Limb (tissue), 2 donors: ENCODE measurements at regions not wholly inside any gene's neighbourhood (a gene's known extent, or its start where the extent isn't known, plus 50 kb on each side); places are given as distances from the start of the nearest gene placed in this dataset.
"Not testable (repeated sequence)": the region's sequence is repeated elsewhere in the genome, so short reads cannot be mapped to it uniquely, and the experiment has no call there.

ENCODE experiments used
- DNase-seq, 2 donors: peaks; one replicate each; pipeline ENCODE4 v3.0.0-alpha.2; 2016; ENCODE audit errors: extremely low spot score in 2 of 2

DNA sequence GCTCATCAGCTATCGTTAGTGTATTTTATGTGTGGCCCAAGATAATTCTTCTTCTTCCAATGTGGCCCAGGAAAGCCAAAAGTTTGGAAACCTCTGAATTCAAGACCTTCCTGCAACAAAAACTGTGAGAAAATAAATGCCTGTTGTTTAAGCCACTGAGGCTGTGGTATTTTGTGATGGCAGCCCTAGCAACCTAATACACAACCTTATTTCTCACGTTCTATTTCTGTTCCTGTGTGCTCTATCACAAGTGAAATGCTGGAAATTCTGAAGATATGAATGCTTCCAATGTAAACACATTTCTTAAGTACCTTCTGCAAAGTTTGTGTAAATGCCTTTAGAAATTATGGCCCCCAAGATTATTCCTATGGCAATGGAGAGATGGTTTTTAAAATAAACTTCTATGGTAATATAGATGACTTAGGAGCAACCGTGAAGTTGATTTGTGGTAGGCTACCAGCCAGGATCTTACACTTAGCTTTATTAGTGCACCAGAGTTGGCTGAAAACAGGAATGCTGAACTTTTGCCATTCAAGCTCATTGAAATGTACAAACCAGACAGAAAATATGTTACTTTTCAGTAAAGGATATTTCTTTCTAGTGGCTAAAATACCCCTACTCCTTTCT, 148.0 kb downstream of the USP46 start:
- no peak for DNase-seq

- DNase-seq: no peak
Observed at GRCh38 chr4:52511825-52512224, 147.3 kb downstream of the USP46 start.

DNA sequence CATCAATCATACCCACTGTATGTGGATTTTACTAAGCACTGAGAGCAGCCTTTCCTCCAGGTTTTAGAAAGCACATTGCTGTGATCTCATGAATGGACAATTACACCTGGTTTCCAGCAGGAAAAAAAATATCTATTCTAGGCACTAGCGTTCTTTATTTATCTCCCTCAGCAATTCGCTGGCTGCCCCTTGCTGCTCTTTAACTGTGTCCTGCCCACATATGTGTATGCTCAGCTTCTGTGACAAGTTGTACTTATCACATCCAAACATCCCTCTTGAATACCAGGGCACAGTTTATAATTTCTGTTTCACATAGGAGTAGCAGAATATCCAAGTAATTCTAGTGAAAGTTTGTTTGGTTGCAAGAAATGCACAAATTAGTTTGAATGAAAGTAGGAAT, 146.8 kb downstream of the USP46 start:
- no peak for DNase-seq

DNA sequence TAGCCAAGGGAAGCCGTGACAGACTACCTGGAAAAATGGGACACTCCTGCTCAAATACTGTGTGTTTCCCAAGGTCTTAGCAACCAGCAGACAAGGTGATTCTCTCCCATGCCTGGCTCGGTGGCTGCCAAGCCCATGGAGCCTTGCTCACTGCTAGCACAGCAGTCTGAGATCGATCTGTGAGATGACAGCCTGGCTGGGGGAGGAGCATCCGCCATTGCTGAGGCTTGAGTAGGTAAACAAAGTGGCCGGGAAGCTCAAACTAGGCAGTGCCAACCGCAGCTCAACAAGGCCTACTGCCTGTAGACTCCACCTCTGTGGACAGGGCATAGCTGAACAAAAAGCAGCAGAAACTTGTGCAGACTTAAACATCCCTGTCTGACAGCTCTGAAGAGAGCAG, 137.0 kb downstream of the USP46 start:
- DNase-seq: not testable (repeated sequence)

DNA sequence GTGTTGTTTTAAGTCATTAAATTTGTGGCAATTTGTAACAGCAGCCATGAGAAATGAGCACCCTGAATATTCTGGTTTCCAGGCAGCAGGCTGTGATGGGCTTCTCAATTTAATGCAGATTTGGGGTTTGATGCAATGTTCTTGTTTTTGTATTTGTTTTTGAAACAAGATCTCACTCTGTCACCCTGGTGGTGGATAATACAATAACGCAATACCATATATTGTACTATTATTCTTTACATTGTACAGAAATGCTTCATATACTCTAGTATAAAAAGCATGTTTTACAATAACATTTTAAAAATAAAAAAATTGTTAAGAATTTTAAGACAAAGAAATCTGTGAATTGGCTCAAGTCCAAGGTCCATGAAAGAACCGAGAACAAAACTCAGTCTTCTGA, 129.1 kb downstream of the USP46 start:
- no peak for DNase-seq

DNA sequence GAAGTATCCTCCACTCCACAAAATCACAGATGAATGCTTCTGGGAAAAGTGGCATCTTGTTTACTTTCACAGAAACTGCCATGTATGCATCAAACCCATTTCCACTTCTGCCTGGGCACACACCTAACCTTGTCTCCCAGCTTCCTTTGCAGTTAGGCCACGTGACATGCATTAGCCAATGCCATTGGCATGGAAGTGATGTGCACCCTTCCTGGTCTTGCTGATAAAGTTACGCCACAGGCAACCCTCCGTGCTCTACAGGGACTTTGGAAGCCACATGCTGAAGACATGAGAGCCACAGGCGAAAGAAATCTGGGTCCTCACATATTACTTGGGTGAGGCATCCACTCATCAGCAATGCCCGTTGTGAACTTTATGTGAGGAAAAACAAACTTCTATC, 123.3 kb downstream of the USP46 start:
- no peak for DNase-seq
